Neural cell (in vitro differentiated cells): ENCODE measurements at regions not wholly inside any gene's neighbourhood (a gene's known extent, or its start where the extent isn't known, plus 50 kb on each side); places are given as distances from the start of the nearest gene placed in this dataset.

Experiments used
- H2AFZ ChIP-seq: fragments of 200-600, 300-800 bp; sonication (generic), shearing (Covaris generic); 2 replicates; pipeline ENCODE4 v1.6.0; 2014; ENCODE audit warnings: low read depth, mild to moderate bottlenecking, antibody characterized with exemption, low read length, moderate library complexity
- H3F3A ChIP-seq: fragments of 200-600 bp; shearing (Covaris generic); 2 replicates; pipeline ENCODE4 v1.6.1; 2016; ENCODE audit warnings: mild to moderate bottlenecking, moderate library complexity, mixed read lengths, antibody characterized with exemption, low read length; ENCODE audit not compliant: insufficient read depth, poor library complexity, severe bottlenecking
- H3K27ac ChIP-seq: fragments of 200-600, 300-800 bp; sonication (generic), shearing (Covaris generic); 2 replicates; pipeline ENCODE4 v1.5.1; 2014; ENCODE audit warnings: mild to moderate bottlenecking, low read length, moderate library complexity
- H3K27me3 ChIP-seq: fragments of 300-800, 200-600 bp; sonication (generic), shearing (Covaris generic); 2 replicates; pipeline ENCODE4 v1.6.0; 2014; ENCODE audit warnings: mild to moderate bottlenecking, low read depth, low read length, moderate library complexity; ENCODE audit not compliant: insufficient read depth
- H3K36me3 ChIP-seq: fragments of 300-800, 200-600 bp; sonication (generic), shearing (Covaris generic); 2 replicates; pipeline ENCODE4 v1.5.1; 2014; ENCODE audit warnings: mild to moderate bottlenecking, antibody characterized with exemption, low read length, moderate library complexity; ENCODE audit not compliant: insufficient read depth
- H3K4me2 ChIP-seq: fragments of 300-800, 200-600 bp; sonication (generic), shearing (Covaris generic); 2 replicates; pipeline ENCODE4 v1.6.0; 2014; ENCODE audit warnings: mild to moderate bottlenecking, low read length
- H3K4me3 ChIP-seq: fragments of 300-800, 200-600 bp; sonication (generic), shearing (Covaris generic); 2 replicates; pipeline ENCODE4 v1.5.1; 2014; ENCODE audit warnings: mild to moderate bottlenecking, low read length, moderate library complexity
- H3K79me2 ChIP-seq: fragments of 200-600 bp; shearing (Covaris generic); replicated peaks from 2 replicates; pipeline ENCODE4 v1.6.0; 2014; ENCODE audit warnings: mild to moderate bottlenecking, low read length, moderate library complexity; ENCODE audit not compliant: insufficient read depth
- H3K9ac ChIP-seq: fragments of 300-800, 200-600 bp; sonication (generic), shearing (Covaris generic); 2 replicates; pipeline ENCODE4 v1.6.1; 2016; ENCODE audit warnings: mild to moderate bottlenecking, low read length, mixed read lengths
- H3K9me2 ChIP-seq: fragments of 200-600 bp; shearing (Covaris generic); 2 replicates; pipeline ENCODE4 v1.6.1; 2016; ENCODE audit warnings: mild to moderate bottlenecking, low read length, mixed read lengths; ENCODE audit not compliant: insufficient read depth
- H3K9me3 ChIP-seq: fragments of 200-600, 300-800 bp; sonication (generic), shearing (Covaris generic); 2 replicates; pipeline ENCODE4 v1.6.1; 2016; ENCODE audit warnings: mild to moderate bottlenecking, mixed run types, low read length, moderate library complexity, mixed read lengths
- H4K20me1 ChIP-seq: fragments of 200-600 bp; shearing (Covaris generic); 2 replicates; pipeline ENCODE4 v1.6.1; 2016; ENCODE audit warnings: mild to moderate bottlenecking, mixed run types; ENCODE audit not compliant: insufficient read depth
- EP300 ChIP-seq: fragments of 450-650 bp; conservative IDR thresholded peaks from 2 replicates; pipeline ENCODE4 v1.6.1; 2014; ENCODE audit warnings: antibody characterized with exemption, mild to moderate bottlenecking, moderate library complexity; ENCODE audit not compliant: poor library complexity, severe bottlenecking
- EZH2 ChIP-seq: fragments of 200-600, 300-800 bp; shearing (Covaris generic), sonication (generic); IDR thresholded peaks from 2 replicates; pipeline ENCODE4 v1.6.1; 2014; ENCODE audit warnings: antibody characterized with exemption, low read length, borderline replicate concordance, mild to moderate bottlenecking; ENCODE audit not compliant: insufficient read depth, poor library complexity, severe bottlenecking
- MXI1 ChIP-seq: fragments of 450-650 bp; conservative IDR thresholded peaks from 2 replicates; pipeline ENCODE4 v1.6.1; 2014; ENCODE audit warnings: antibody characterized with exemption, mild to moderate bottlenecking; ENCODE audit not compliant: poor library complexity, severe bottlenecking
- POLR2AphosphoS5 ChIP-seq: IDR thresholded peaks from 2 replicates; pipeline ENCODE4 v1.6.1; 2012
- RAD21 ChIP-seq: fragments of 450-650 bp; conservative IDR thresholded peaks from 2 replicates; pipeline ENCODE4 v1.6.1; 2014; ENCODE audit warnings: antibody characterized with exemption, mild to moderate bottlenecking, moderate library complexity
- SMC3 ChIP-seq: fragments of 450-650 bp; conservative IDR thresholded peaks from 2 replicates; pipeline ENCODE4 v1.6.1; 2014; ENCODE audit warnings: antibody characterized with exemption, mild to moderate bottlenecking, moderate library complexity; ENCODE audit not compliant: poor library complexity
- TAF1 ChIP-seq: IDR thresholded peaks from 2 replicates; pipeline ENCODE4 v1.6.1; 2012; ENCODE audit warnings: low read depth
- TF ChIP-seq, protein P1 (sequence below): fragments of 450-650 bp; IDR thresholded peaks from 2 replicates; pipeline ENCODE4 v1.5.1; 2014; ENCODE audit warnings: antibody characterized with exemption, mild to moderate bottlenecking, moderate library complexity; ENCODE audit not compliant: poor library complexity, severe bottlenecking
- TF ChIP-seq, protein P2 (sequence below): IDR thresholded peaks from 2 replicates; pipeline ENCODE4 v1.6.1; 2012; ENCODE audit warnings: borderline replicate concordance

DNA sequence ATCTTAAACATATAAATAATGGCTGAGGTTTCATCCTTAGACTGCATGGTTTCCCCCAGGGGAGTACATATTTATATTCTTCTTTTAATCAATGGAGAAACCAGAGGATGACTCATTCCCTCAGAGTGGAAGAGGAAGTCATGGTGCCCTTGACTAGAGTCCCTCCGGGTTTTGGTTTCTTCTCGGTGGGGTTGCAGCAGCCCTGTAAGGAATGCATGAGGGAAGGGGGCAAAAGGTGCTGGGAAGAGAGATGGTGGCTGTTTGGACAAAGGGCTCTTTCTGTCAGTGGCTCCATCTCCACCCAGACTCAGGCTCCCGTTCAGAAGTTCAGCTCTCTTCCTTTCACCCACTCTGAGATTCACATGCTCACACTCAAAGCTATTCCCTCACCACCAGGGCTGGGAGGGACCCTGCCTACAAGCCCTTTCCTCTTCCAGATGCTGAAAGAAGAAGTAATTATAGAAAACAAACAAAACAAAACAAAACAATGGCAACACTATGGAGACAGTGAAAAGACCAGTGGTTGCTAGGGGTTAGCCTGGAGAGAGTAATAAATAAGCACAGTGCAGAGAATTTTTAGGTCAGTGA is 129.8 kb upstream of the IL12B start:
- H3K9me3 ChIP-seq = no peaks in the 10 kb centered on the region
- H3K27me3 ChIP-seq = no peaks in the 10 kb centered on the region
- H3F3A ChIP-seq = no peaks in the 10 kb centered on the region
- no peaks in the 10 kb centered on the region for H3K9me2 ChIP-seq
- TF ChIP-seq TAF1 = no peak
- TF ChIP-seq SMC3 = no peak
- TF ChIP-seq POLR2AphosphoS5 = no peak
- no peak for TF ChIP-seq EZH2
- TF ChIP-seq, protein P1, sequence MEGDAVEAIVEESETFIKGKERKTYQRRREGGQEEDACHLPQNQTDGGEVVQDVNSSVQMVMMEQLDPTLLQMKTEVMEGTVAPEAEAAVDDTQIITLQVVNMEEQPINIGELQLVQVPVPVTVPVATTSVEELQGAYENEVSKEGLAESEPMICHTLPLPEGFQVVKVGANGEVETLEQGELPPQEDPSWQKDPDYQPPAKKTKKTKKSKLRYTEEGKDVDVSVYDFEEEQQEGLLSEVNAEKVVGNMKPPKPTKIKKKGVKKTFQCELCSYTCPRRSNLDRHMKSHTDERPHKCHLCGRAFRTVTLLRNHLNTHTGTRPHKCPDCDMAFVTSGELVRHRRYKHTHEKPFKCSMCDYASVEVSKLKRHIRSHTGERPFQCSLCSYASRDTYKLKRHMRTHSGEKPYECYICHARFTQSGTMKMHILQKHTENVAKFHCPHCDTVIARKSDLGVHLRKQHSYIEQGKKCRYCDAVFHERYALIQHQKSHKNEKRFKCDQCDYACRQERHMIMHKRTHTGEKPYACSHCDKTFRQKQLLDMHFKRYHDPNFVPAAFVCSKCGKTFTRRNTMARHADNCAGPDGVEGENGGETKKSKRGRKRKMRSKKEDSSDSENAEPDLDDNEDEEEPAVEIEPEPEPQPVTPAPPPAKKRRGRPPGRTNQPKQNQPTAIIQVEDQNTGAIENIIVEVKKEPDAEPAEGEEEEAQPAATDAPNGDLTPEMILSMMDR = no peak
- no peak for TF ChIP-seq EP300
- no peak for TF ChIP-seq MXI1
- TF ChIP-seq, protein P2, sequence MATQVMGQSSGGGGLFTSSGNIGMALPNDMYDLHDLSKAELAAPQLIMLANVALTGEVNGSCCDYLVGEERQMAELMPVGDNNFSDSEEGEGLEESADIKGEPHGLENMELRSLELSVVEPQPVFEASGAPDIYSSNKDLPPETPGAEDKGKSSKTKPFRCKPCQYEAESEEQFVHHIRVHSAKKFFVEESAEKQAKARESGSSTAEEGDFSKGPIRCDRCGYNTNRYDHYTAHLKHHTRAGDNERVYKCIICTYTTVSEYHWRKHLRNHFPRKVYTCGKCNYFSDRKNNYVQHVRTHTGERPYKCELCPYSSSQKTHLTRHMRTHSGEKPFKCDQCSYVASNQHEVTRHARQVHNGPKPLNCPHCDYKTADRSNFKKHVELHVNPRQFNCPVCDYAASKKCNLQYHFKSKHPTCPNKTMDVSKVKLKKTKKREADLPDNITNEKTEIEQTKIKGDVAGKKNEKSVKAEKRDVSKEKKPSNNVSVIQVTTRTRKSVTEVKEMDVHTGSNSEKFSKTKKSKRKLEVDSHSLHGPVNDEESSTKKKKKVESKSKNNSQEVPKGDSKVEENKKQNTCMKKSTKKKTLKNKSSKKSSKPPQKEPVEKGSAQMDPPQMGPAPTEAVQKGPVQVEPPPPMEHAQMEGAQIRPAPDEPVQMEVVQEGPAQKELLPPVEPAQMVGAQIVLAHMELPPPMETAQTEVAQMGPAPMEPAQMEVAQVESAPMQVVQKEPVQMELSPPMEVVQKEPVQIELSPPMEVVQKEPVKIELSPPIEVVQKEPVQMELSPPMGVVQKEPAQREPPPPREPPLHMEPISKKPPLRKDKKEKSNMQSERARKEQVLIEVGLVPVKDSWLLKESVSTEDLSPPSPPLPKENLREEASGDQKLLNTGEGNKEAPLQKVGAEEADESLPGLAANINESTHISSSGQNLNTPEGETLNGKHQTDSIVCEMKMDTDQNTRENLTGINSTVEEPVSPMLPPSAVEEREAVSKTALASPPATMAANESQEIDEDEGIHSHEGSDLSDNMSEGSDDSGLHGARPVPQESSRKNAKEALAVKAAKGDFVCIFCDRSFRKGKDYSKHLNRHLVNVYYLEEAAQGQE = no peak
- TF ChIP-seq RAD21 = no peak
- H3K27ac ChIP-seq = no peak overlapping the region
- H3K79me2 ChIP-seq = no peaks in the 10 kb centered on the region
- no peak overlapping the region for H3K4me3 ChIP-seq
- H2AFZ ChIP-seq = no peak overlapping the region
- H3K36me3 ChIP-seq = no peaks in the 10 kb centered on the region
- H3K4me2 ChIP-seq = no peak overlapping the region
- no peak overlapping the region for H3K9ac ChIP-seq
- H4K20me1 ChIP-seq = no peaks in the 10 kb centered on the region

DNA sequence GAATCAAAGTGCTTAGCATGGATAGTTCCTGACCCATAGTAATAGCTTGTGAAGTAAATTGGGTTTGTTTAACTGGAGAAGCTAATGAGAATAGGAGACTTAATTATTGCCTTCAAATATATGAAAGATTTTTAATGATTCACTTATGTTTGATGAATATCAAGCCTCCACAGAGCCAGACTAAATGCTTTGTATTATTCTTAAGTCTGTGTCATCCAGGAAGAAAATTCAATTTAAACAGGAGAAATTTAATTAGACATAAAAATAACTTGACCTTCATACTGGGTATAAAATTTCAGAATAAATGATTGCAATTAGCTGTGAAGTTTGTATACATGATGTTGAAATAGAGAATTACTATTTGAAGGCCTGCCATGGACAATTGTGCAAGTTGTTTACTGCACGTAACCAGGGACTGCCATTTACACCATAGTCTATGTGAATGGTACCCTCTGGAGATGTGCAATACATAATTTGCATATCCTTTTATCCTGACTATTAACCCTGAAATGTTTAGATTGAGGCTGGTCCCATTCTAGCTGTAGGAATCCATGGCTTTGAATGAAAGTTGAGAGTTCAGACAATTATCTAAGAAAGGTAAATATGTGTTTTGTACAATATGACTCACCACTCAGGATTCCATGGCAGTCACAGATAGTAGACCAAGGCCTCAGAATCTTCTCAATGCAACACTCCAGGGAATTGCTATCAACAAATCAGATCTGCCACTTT is 133.5 kb upstream of the IL12B start:
- no peak for TF ChIP-seq TAF1
- TF ChIP-seq SMC3 = no peak
- TF ChIP-seq, protein P1 = no peak
- no peak for TF ChIP-seq POLR2AphosphoS5
- TF ChIP-seq EZH2 = no peak
- no peak for TF ChIP-seq EP300
- TF ChIP-seq, protein P2 = no peak
- TF ChIP-seq MXI1 = no peak
- no peak for TF ChIP-seq RAD21
- Histone ChIP-seq H4K20me1 (no peaks in the 10 kb centered on the region), H3K9ac (no peak overlapping the region)

More for the DNA sequence above, 133.5 kb upstream of the IL12B start:
- no peak overlapping the region for H2AFZ ChIP-seq
- no peaks in the 10 kb centered on the region for H3K9me3 ChIP-seq
- no peaks in the 10 kb centered on the region for H3K27me3 ChIP-seq
- H3K4me3 ChIP-seq = no peak overlapping the region
- H3K79me2 ChIP-seq = no peaks in the 10 kb centered on the region
- no peaks in the 10 kb centered on the region for H3K9me2 ChIP-seq
- no peaks in the 10 kb centered on the region for H3K36me3 ChIP-seq
- no peaks in the 10 kb centered on the region for H3F3A ChIP-seq
- H3K4me2 ChIP-seq = no peak overlapping the region
- no peak overlapping the region for H3K27ac ChIP-seq
